Memory B cell (primary cell): ENCODE measurements at regions not wholly inside any gene's neighbourhood (a gene's known extent, or its start where the extent isn't known, plus 50 kb on each side); places are given as distances from the start of the nearest gene placed in this dataset.

Source experiments
- ATAC-seq: fragments of 150-1000 bp; cut with Tn5 transposase; 2 replicates; pipeline ENCODE4 v1.10.0; 2021; ENCODE audit warnings: low read depth, mild to moderate bottlenecking, moderate library complexity
- DNase-seq, 2 donors: peaks; one replicate each; pipeline ENCODE4 v3.0.0; 2022; ENCODE audit warnings: low spot score in 2 of 2
- H3K27ac Mint-ChIP-seq: one replicate; pipeline ENCODE4 v1.8.0; 2022; ENCODE audit warnings: mild to moderate bottlenecking, moderate library complexity, mixed read lengths
- H3K27me3 Mint-ChIP-seq: one replicate; pipeline ENCODE4 v1.8.0; 2022; ENCODE audit warnings: mixed read lengths
- H3K36me3 Mint-ChIP-seq: one replicate; pipeline ENCODE4 v1.8.0; 2022; ENCODE audit warnings: mild to moderate bottlenecking, mixed read lengths
- H3K4me1 Mint-ChIP-seq: one replicate; pipeline ENCODE4 v1.8.0; 2022; ENCODE audit warnings: mixed read lengths
- H3K4me3 Mint-ChIP-seq: one replicate; pipeline ENCODE4 v1.8.0; 2022; ENCODE audit warnings: mild to moderate bottlenecking, moderate library complexity, mixed read lengths
- H3K9me3 Mint-ChIP-seq: one replicate; pipeline ENCODE4 v1.8.0; 2022; ENCODE audit warnings: mixed read lengths

DNA sequence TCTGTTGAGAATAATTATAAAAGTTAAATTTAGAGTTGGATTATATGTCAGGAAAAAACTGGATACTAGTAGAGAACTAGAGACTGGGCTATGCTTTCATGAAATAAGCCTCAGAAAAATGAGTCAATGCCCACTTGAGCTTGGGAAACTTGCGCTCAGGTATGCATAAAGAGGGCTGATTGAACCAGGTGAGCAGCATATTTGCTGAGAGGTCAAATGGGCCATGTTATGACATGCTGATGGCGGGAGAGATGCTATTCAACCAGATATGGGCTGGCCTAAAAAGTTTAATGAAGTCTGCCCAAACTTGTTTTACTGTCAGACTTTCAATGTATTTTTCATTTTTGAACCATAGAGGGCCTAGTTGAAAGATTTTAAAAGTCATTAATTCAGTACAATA, 837.6 kb upstream of the GHITM start:
- Mint-ChIP-seq H3K27ac (no peak overlapping the region), H3K9me3 (peaks cover 4% of the 10 kb centered on the region), H3K4me1 (no peaks in the 10 kb centered on the region), H3K27me3 (no peaks in the 10 kb centered on the region), H3K4me3 (no peak overlapping the region), H3K36me3 (no peaks in the 10 kb centered on the region)
- ATAC-seq (no peak), DNase-seq (no peak)

DNA sequence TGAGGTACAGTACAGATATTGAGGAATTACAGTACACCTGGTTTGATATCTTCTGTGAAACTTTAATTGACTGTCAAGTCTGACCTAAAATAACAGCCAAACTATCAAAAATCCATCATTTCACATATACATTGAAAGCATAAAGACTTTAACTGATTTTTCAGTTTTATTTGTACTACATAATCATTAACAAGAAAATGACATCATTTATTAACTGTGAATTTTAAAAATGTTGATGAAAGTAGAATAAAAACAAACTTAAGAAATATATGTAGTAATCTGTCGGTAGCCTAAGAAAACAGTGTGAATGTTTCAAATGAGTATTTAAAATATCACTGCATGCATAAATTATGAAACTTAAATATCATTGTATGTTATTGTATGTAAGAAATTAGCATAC, 836.7 kb upstream of the GHITM start:
- no peaks in the 10 kb centered on the region for H3K27me3 Mint-ChIP-seq

GRCh38 chr10:83310688-83311087, 828.6 kb upstream of the GHITM start:
- Mint-ChIP-seq H3K27ac (no peak overlapping the region), H3K9me3 (peaks cover 5% of the 10 kb centered on the region), H3K27me3 (no peaks in the 10 kb centered on the region), H3K4me1 (no peaks in the 10 kb centered on the region), H3K36me3 (no peaks in the 10 kb centered on the region), H3K4me3 (no peak overlapping the region)
- DNase-seq: no peak
- no peak for ATAC-seq

More for the DNA sequence above, 836.7 kb upstream of the GHITM start:
- no peak overlapping the region for H3K27ac Mint-ChIP-seq
- peaks cover 2% of the 10 kb centered on the region for H3K9me3 Mint-ChIP-seq
- no peak overlapping the region for H3K4me3 Mint-ChIP-seq
- no peaks in the 10 kb centered on the region for H3K4me1 Mint-ChIP-seq
- no peaks in the 10 kb centered on the region for H3K36me3 Mint-ChIP-seq
- no peak for DNase-seq
- no peak for ATAC-seq

- ATAC-seq (no peak), DNase-seq (no peak)
- no peaks in the 10 kb centered on the region for H3K4me1 Mint-ChIP-seq
- peaks cover 5% of the 10 kb centered on the region for H3K9me3 Mint-ChIP-seq
- no peaks in the 10 kb centered on the region for H3K36me3 Mint-ChIP-seq
- no peaks in the 10 kb centered on the region for H3K27me3 Mint-ChIP-seq
- no peak overlapping the region for H3K4me3 Mint-ChIP-seq
- H3K27ac Mint-ChIP-seq: no peak overlapping the region
Measured at GRCh38 chr10:83312570-83312969, 826.7 kb upstream of the GHITM start.

DNA sequence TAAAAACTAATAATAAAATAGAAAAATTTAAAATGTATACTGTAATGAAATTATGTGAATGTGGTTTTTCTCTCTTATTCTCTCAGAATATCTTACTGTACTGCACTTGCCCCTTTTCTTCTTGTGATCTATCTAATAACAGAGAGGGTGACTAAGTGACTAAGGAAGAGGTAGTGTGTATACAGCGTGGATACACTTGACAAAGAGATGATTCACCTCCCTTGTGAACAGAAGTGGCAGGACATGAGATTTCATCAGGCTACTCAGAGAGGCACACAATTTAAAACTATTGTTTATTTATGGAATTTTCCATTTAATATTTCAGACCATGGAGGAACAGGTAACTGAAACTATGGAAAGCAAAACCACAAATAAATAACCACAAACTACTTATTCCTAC, 806.6 kb upstream of the GHITM start:
- Mint-ChIP-seq H3K9me3 (peaks cover 7% of the 10 kb centered on the region), H3K36me3 (no peaks in the 10 kb centered on the region), H3K27ac (no peak overlapping the region), H3K27me3 (no peaks in the 10 kb centered on the region), H3K4me3 (no peak overlapping the region), H3K4me1 (no peaks in the 10 kb centered on the region)
- ATAC-seq: no peak
- DNase-seq: no peak

DNA sequence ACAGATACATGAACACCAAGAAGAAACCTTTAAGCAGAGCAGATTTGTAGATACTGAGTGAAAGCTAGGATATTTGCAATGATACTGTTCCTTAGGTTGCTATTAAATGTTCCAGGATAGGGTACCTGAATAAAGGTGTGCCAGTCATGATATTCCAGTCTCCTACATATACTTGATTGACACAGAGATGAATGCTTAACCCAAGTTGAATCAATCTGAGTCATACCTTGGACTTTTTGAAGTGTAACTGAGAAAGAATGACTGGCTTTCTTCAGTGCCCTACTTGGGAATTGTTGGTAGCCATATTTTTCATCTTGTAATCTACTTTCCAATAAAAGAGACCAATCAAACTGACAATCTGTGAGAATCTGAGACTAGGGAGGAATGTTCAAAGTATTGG, 805.7 kb upstream of the GHITM start:
- DNase-seq (no peak), ATAC-seq (no peak)
- H3K4me3 Mint-ChIP-seq: no peak overlapping the region
- no peak overlapping the region for H3K27ac Mint-ChIP-seq
- peaks cover 7% of the 10 kb centered on the region for H3K9me3 Mint-ChIP-seq
- no peaks in the 10 kb centered on the region for H3K4me1 Mint-ChIP-seq
- no peaks in the 10 kb centered on the region for H3K27me3 Mint-ChIP-seq
- H3K36me3 Mint-ChIP-seq: no peaks in the 10 kb centered on the region

DNA sequence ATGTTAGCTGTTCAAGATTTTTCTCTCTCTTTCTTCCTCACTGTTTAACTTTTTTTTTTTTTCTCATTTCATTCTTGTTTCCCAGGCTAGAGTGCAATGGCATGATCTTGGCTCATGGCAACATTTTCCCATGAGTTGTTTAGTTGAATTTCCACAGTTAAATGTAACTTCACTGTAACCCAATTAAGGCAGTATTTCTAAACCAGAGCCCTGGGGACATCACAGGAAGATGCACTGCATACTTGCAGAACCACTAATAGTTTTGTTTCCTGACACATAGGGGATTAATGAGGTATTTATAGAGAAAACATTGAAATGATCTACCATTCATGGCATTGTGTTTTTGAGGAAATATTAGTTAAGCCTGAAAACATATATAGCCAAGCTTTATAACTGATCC, 795.6 kb upstream of the GHITM start:
- H3K36me3 Mint-ChIP-seq: no peaks in the 10 kb centered on the region
- ATAC-seq (no peak), DNase-seq (no peak)
- no peak overlapping the region for H3K27ac Mint-ChIP-seq
- no peak overlapping the region for H3K4me3 Mint-ChIP-seq
- no peaks in the 10 kb centered on the region for H3K4me1 Mint-ChIP-seq
- H3K9me3 Mint-ChIP-seq: peaks cover 3% of the 10 kb centered on the region
- H3K27me3 Mint-ChIP-seq: no peaks in the 10 kb centered on the region

DNA sequence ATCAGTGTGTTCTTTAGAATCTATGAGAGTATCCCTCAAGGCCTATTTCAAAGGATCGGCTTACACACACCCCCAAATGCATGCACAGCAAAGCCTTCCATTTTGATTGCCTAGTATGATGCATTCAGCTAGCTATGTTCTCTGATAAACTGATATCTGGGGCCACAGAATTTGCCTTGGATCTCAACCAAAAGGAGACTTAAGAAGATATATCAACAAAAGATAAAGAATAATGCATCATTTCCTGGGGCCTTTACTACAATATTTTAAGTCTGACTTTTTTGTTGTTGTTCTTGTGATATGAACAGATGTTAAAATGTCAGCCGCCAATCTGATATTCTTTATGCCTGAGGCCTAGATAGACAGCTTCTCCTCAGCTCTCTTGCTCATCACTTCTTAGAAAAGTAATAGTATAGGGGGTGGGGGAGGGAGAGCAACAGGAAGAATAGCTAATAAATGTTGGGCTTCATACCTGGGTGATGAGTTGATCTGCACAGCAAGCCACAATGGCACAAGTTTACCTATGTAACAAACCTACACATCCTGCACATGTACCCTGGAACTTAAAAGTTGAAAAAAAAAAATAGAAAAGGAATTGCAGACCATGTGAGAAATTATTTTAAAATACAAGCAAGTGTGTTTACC, 792.9 kb upstream of the GHITM start:
- DNase-seq (no peak), ATAC-seq (no peak)
- no peak overlapping the region for H3K4me3 Mint-ChIP-seq
- H3K36me3 Mint-ChIP-seq: no peaks in the 10 kb centered on the region
- no peaks in the 10 kb centered on the region for H3K4me1 Mint-ChIP-seq
- H3K27ac Mint-ChIP-seq: no peak overlapping the region
- peaks cover 2% of the 10 kb centered on the region for H3K9me3 Mint-ChIP-seq
- no peaks in the 10 kb centered on the region for H3K27me3 Mint-ChIP-seq

GRCh38 chr10:83352588-83352987, 786.7 kb upstream of the GHITM start:
- H3K27me3 Mint-ChIP-seq: no peaks in the 10 kb centered on the region
- ATAC-seq (no peak), DNase-seq (no peak)
- peaks cover 6% of the 10 kb centered on the region for H3K9me3 Mint-ChIP-seq
- no peaks in the 10 kb centered on the region for H3K4me1 Mint-ChIP-seq
- H3K4me3 Mint-ChIP-seq: no peak overlapping the region
- H3K27ac Mint-ChIP-seq: no peak overlapping the region
- no peaks in the 10 kb centered on the region for H3K36me3 Mint-ChIP-seq

- ATAC-seq (no peak), DNase-seq (no peak)
- H3K4me3 Mint-ChIP-seq: no peak overlapping the region
- no peaks in the 10 kb centered on the region for H3K36me3 Mint-ChIP-seq
- peaks cover 6% of the 10 kb centered on the region for H3K9me3 Mint-ChIP-seq
- H3K27me3 Mint-ChIP-seq: no peaks in the 10 kb centered on the region
- H3K27ac Mint-ChIP-seq: no peak overlapping the region
- H3K4me1 Mint-ChIP-seq: no peaks in the 10 kb centered on the region
Measured at GRCh38 chr10:83354456-83354855, 784.9 kb upstream of the GHITM start.

- no peak overlapping the region for H3K27ac Mint-ChIP-seq
- no peaks in the 10 kb centered on the region for H3K4me1 Mint-ChIP-seq
- DNase-seq (no peak), ATAC-seq (no peak)
- H3K36me3 Mint-ChIP-seq: no peaks in the 10 kb centered on the region
- H3K4me3 Mint-ChIP-seq: no peak overlapping the region
- H3K27me3 Mint-ChIP-seq: no peaks in the 10 kb centered on the region
- H3K9me3 Mint-ChIP-seq: peaks cover 6% of the 10 kb centered on the region
Measured at GRCh38 chr10:83357004-83357403, 782.3 kb upstream of the GHITM start.

DNA sequence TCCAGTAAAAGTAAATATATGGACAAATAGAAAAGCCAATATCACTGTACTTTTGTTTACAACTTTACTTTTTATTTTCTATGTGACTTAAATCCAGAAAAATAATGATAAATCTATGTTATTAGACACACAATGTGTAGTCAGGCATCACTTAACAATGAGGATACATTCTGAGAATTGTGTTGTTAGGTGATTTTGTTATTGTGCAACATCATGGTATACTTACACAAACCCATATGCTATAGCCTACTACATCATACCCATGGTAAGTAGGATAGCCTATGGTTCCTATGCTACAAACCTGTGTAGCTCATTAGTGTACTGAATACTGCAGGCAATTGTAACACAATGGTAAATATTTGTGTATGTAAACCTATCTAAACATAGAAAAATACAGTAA, 781.7 kb upstream of the GHITM start:
- H3K4me1 Mint-ChIP-seq: no peaks in the 10 kb centered on the region
- H3K4me3 Mint-ChIP-seq: no peak overlapping the region
- H3K27me3 Mint-ChIP-seq: no peaks in the 10 kb centered on the region
- DNase-seq (no peak), ATAC-seq (no peak)
- no peak overlapping the region for H3K27ac Mint-ChIP-seq
- no peaks in the 10 kb centered on the region for H3K36me3 Mint-ChIP-seq
- H3K9me3 Mint-ChIP-seq: peaks cover 6% of the 10 kb centered on the region

DNA sequence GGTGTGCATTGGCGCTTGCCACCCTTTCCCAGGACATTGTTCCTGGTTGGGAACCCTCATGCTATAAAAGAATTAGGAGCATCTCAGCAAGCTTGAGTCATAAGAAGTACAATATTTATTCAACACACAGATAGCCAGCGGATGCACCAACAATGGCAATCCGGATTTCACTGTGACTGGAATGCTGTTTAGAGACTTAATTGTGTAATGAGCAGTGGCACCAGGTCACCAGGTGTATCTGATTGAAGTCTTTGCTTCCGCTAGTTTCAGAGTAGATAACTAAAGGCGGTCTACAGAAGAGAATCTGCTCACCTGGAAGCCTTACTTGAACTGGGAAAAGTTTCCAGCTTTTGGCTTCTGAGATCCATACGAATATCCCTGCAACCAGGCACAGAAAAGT, 772.3 kb upstream of the GHITM start:
- Mint-ChIP-seq H3K4me1 (no peaks in the 10 kb centered on the region), H3K4me3 (no peak overlapping the region), H3K9me3 (peaks cover 3% of the 10 kb centered on the region), H3K27ac (no peak overlapping the region), H3K36me3 (no peaks in the 10 kb centered on the region), H3K27me3 (no peaks in the 10 kb centered on the region)
- no peak for ATAC-seq
- DNase-seq: no peak

DNA sequence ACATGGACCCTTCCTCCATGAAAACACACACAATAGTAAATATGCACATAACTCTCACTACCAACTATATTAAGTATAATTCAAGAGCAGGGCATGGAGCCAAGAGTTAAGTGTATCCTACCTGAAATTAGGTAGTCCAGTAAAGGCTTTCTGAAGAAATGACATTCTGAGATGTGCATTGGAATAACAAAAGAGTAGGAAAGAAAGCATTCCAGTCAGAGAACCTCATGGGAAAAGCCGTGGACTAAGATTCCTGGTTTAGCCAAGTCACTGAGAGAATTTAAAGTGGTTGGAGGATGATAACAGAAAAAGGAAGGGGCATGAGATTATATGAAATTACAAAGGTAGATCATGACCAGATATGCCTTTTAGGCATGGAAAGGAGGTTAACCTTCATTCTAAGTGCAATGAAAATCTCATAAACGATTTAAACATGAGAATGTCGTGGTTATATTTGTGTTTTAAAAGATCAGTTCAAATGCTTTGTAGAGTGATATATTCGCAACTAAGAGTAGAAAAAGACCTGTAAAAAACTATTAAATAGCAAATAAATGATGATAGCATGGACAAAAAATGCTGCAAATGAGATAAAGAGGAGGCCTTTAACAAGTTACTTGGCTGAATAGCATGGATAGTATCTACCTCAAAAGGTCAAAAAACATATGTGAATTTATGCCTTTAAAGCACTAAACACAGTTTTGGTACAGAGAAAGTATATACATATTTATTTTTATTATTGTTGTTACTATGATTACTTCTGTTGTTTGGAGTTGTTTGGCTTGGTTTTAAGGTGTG, 767.4 kb upstream of the GHITM start:
- DNase-seq (no peak), ATAC-seq (no peak)
- H3K36me3 Mint-ChIP-seq: no peaks in the 10 kb centered on the region
- H3K27ac Mint-ChIP-seq: no peak overlapping the region
- H3K9me3 Mint-ChIP-seq: peaks cover 3% of the 10 kb centered on the region
- no peaks in the 10 kb centered on the region for H3K27me3 Mint-ChIP-seq
- no peaks in the 10 kb centered on the region for H3K4me1 Mint-ChIP-seq
- H3K4me3 Mint-ChIP-seq: no peak overlapping the region

GRCh38 chr10:83372646-83373045, 766.7 kb upstream of the GHITM start:
- Mint-ChIP-seq H3K9me3 (peaks cover 3% of the 10 kb centered on the region), H3K27ac (no peak overlapping the region), H3K4me1 (no peaks in the 10 kb centered on the region), H3K4me3 (no peak overlapping the region), H3K27me3 (no peaks in the 10 kb centered on the region), H3K36me3 (no peaks in the 10 kb centered on the region)
- DNase-seq (no peak), ATAC-seq (no peak)
